ENCODE measurements at regions not wholly inside any gene's neighbourhood (a gene's known extent, or its start where the extent isn't known, plus 50 kb on each side); places are given as distances from the start of the nearest gene placed in this dataset.

- POLR2A ChIA-PET (ENCODE audit: unreplicated experiment): no interaction called here
- WGBS, 2 experiments (ENCODE audit: extremely low coverage in 2 of 2, insufficient read length in 1 of 2): no CpG with 5 or more reads among the region's 3 CpGs
Measured at GRCh38 chr3:24562895-24563294, 68.2 kb upstream of the THRB start.

More at GRCh38 chr3:24562895-24563294, 68.2 kb upstream of the THRB start:
- Histone ChIP-seq H2BK20ac (ENCODE audit: low read depth, low read length) (no peak overlapping the region), H3K4me1 (ENCODE audit: control insufficient read depth, insufficient read depth, low read length) (no peaks in the 10 kb centered on the region), H3K23ac (ENCODE audit: low read depth, low read length) (no peak overlapping the region), H3K4ac (ENCODE audit: low read depth, low read length) (no peak overlapping the region), H3K36me3 (ENCODE audit: control insufficient read depth, insufficient read depth, low read length) (no peaks in the 10 kb centered on the region), H2BK120ac (ENCODE audit: low read depth, low read length) (no peak overlapping the region), H2AK5ac (ENCODE audit: low read depth, low read length) (no peak overlapping the region), H2AFZ (replicated peaks; ENCODE audit: low read length, poor library complexity) (no peak overlapping the region), H2AK9ac (replicated peaks; ENCODE audit: low read depth, low read length, poor library complexity) (no peak overlapping the region), H3K9ac (ENCODE audit: low read depth, low read length) (no peak overlapping the region), H3K4me3 (ENCODE audit: insufficient read depth, low read depth, low read length) (no peak overlapping the region), H2BK15ac (ENCODE audit: low read depth, low read length) (no peak overlapping the region), H3K18ac (ENCODE audit: low read depth, low read length) (no peak overlapping the region), H3K4me2 (ENCODE audit: low read depth, low read length) (no peak overlapping the region), H3K56ac (ENCODE audit: extremely low read depth, insufficient read depth, low read length) (no peak overlapping the region), H3K9me1 (ENCODE audit: insufficient read depth, low read length) (no peaks in the 10 kb centered on the region), H4K8ac (ENCODE audit: low read depth in 2 of 2, low read length in 2 of 2) (no peak overlapping the region), H3K27me3 (ENCODE audit: control insufficient read depth, insufficient read depth, low read length) (no peaks in the 10 kb centered on the region), H3K14ac (replicated peaks; ENCODE audit: low read depth, low read length) (no peak overlapping the region), H3K9me3 (ENCODE audit: control insufficient read depth, insufficient read depth, low read length) (peaks cover 2% of the 10 kb centered on the region; the same call in 1 of the 2 replicates), H3K27ac (ENCODE audit: insufficient read depth, low read length) (no peak overlapping the region), H4K5ac (ENCODE audit: low read depth, low read length) (no peak overlapping the region), H3K79me1 (ENCODE audit: low read depth in 1 of 2, low read length in 2 of 2) (no peaks in the 10 kb centered on the region), H4K20me1 (ENCODE audit: insufficient read depth, low read length) (no peaks in the 10 kb centered on the region), H2BK5ac (ENCODE audit: low read depth, low read length, poor library complexity, severe bottlenecking) (no peak overlapping the region), H4K91ac (ENCODE audit: insufficient read depth, low read depth, low read length) (no peak overlapping the region)
- dilution Hi-C loops (cut with HindIII; ENCODE audit: low sequenced_read_pairs, unreplicated experiment) (no loop called here), in situ Hi-C loops (cut with MboI; ENCODE audit: low sequenced_read_pairs) (no loop called here), intact Hi-C loops (cut with micrococcal nuclease) (no loop called here)
- TF ChIP-seq CTCF (conservative IDR thresholded peaks at IDR 0.05; ENCODE audit: low read depth, low read length) (no peak), USF2 (IDR thresholded peaks at IDR 0.05; ENCODE audit: low read depth, low read length) (no peak), RAD21 (IDR thresholded peaks at IDR 0.05; ENCODE audit: low read length) (no peak), NFE2L2 (IDR thresholded peaks at IDR 0.05; ENCODE audit: low read depth, low read length) (no peak), POLR2A (IDR thresholded peaks at IDR 0.05; ENCODE audit: low read depth, low read length) (no peak), MXI1 (IDR thresholded peaks at IDR 0.05; ENCODE audit: borderline replicate concordance, low read depth, low read length) (no peak)
- DNase-seq (no peak), ATAC-seq (ENCODE audit: low read depth) (no peak)
- BruUV-seq (replicated peaks): no TSS peak
- CTCF ChIA-PET: no interaction called here
